ENCODE measurements at regions not wholly inside any gene's neighbourhood (a gene's known extent, or its start where the extent isn't known, plus 50 kb on each side); places are given as distances from the start of the nearest gene placed in this dataset.

GRCh38 chr9:79131824-79132377 lies 439.9 kb upstream of the TLE4 start:
- H3K4me1 Mint-ChIP-seq: peaks cover 21% of the 10 kb centered on the region
- no peaks in the 10 kb centered on the region for H3K79me2 ChIP-seq (ENCODE audit: low read depth)
- peaks cover 15% of the 10 kb centered on the region for H3F3A ChIP-seq (ENCODE audit: low read depth)
- H3K9me3 Mint-ChIP-seq: no peaks in the 10 kb centered on the region
- H3K4me3 ChIP-seq: no peak overlapping the region
- H3K27ac Mint-ChIP-seq: no peak overlapping the region
- no peaks in the 10 kb centered on the region for H3K27me3 ChIP-seq
- H3K27me3 Mint-ChIP-seq (ENCODE audit: insufficient read depth, low read depth): peaks cover 3% of the 10 kb centered on the region
- TF ChIP-seq EZH2phosphoT487 (IDR thresholded peaks at IDR 0.05) (no peak), EZH2 (IDR thresholded peaks at IDR 0.05) (no peak), CTCF (IDR thresholded peaks at IDR 0.05) (no peak)
- H3K9me3 ChIP-seq (ENCODE audit: low read depth): no peaks in the 10 kb centered on the region
- peak; percentile 10 for DNase-seq (ENCODE audit: low spot score)
- no peaks in the 10 kb centered on the region for H3K36me3 Mint-ChIP-seq
- no peaks in the 10 kb centered on the region for H4K20me1 ChIP-seq (ENCODE audit: low read depth)
- H3K27ac ChIP-seq: no peak overlapping the region
- peaks cover 20% of the 10 kb centered on the region for H3K4me1 ChIP-seq
- H3K36me3 ChIP-seq: no peaks in the 10 kb centered on the region
- H3K4me3 Mint-ChIP-seq: no peak overlapping the region
- no peak overlapping the region for H3K4me2 ChIP-seq
- H3K9ac ChIP-seq: no peak overlapping the region
- H2AFZ ChIP-seq (replicated peaks): no peak overlapping the region

- no peaks in the 10 kb centered on the region for H3K9me3 ChIP-seq (ENCODE audit: low read depth)
- H3K4me1 ChIP-seq: peaks cover 20% of the 10 kb centered on the region
- Mint-ChIP-seq H3K27ac (no peak overlapping the region), H3K4me3 (no peak overlapping the region), H3K36me3 (no peaks in the 10 kb centered on the region), H3K27me3 (ENCODE audit: insufficient read depth, low read depth) (no peaks in the 10 kb centered on the region), H3K9me3 (no peaks in the 10 kb centered on the region), H3K4me1 (peaks cover 21% of the 10 kb centered on the region)
- no peaks in the 10 kb centered on the region for H3K36me3 ChIP-seq
- no peak overlapping the region for H3K4me3 ChIP-seq
- no peak overlapping the region for H3K9ac ChIP-seq
- no peaks in the 10 kb centered on the region for H3K27me3 ChIP-seq
- H3K27ac ChIP-seq: no peak overlapping the region
- DNase-seq (ENCODE audit: low spot score): peak; percentile 59
- H3F3A ChIP-seq (ENCODE audit: low read depth): peaks cover 15% of the 10 kb centered on the region
- H4K20me1 ChIP-seq (ENCODE audit: low read depth): no peaks in the 10 kb centered on the region
- TF ChIP-seq EZH2 (IDR thresholded peaks at IDR 0.05): no peak
- peak; percentile 58 for TF ChIP-seq CTCF (IDR thresholded peaks at IDR 0.05)
- no peak overlapping the region for H3K4me2 ChIP-seq
- no peak overlapping the region for H2AFZ ChIP-seq (replicated peaks)
- H3K79me2 ChIP-seq (ENCODE audit: low read depth): no peaks in the 10 kb centered on the region
Observed at GRCh38 chr9:79134654-79135053, 437.1 kb upstream of the TLE4 start.

DNA sequence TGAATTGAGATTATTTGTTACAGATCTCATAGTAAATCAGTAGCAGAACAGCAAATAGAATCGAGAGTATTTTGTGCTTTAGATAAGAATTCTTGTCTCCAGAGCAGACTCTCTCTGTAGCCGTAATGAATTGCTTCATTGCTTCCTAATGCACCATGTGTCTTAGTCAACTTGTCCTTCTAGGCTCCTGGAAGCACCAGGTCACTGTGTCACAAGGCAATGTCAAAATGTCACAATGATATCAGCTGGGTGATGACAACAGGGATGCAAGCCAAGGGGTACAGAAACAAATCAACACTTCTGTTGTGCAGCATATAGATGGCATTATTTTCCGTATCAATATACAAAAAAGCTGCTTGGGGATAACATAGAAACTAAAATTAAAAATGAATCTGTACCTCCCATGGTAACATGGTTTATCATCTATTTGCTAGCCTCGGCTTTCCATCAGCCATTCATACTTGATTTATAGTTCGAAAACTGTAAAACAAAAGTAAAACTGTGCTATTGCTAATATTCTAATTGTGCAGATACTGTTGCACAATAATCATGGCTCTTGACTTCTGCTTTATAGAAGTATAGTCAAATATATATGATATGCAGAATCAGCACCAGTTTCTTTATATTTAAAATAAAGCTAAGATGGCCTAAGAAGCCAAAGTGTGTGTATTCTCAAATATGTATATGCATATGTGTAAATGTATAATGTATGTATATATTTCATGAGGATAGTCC lies 435.9 kb upstream of the TLE4 start:
- Mint-ChIP-seq H3K4me3 (no peak overlapping the region), H3K4me1 (peaks cover 21% of the 10 kb centered on the region), H3K9me3 (no peaks in the 10 kb centered on the region), H3K36me3 (no peaks in the 10 kb centered on the region), H3K27me3 (ENCODE audit: insufficient read depth, low read depth) (no peaks in the 10 kb centered on the region), H3K27ac (no peak overlapping the region)
- Histone ChIP-seq H3K4me1 (peaks cover 20% of the 10 kb centered on the region), H3K9me3 (ENCODE audit: low read depth) (no peaks in the 10 kb centered on the region), H3K4me2 (no peak overlapping the region), H3K9ac (no peak overlapping the region), H3K79me2 (ENCODE audit: low read depth) (no peaks in the 10 kb centered on the region), H3K27ac (no peak overlapping the region), H3F3A (ENCODE audit: low read depth) (peaks cover 15% of the 10 kb centered on the region), H3K36me3 (no peaks in the 10 kb centered on the region), H4K20me1 (ENCODE audit: low read depth) (no peaks in the 10 kb centered on the region), H2AFZ (replicated peaks) (no peak overlapping the region), H3K27me3 (no peaks in the 10 kb centered on the region), H3K4me3 (no peak overlapping the region)
- DNase-seq (ENCODE audit: low spot score): no peak
- TF ChIP-seq EZH2phosphoT487 (IDR thresholded peaks at IDR 0.05): no peak
- no peak for TF ChIP-seq CTCF (IDR thresholded peaks at IDR 0.05)
- no peak for TF ChIP-seq EZH2 (IDR thresholded peaks at IDR 0.05)
